ENCODE measurements at regions not wholly inside any gene's neighbourhood (a gene's known extent, or its start where the extent isn't known, plus 50 kb on each side); places are given as distances from the start of the nearest gene placed in this dataset.

DNA sequence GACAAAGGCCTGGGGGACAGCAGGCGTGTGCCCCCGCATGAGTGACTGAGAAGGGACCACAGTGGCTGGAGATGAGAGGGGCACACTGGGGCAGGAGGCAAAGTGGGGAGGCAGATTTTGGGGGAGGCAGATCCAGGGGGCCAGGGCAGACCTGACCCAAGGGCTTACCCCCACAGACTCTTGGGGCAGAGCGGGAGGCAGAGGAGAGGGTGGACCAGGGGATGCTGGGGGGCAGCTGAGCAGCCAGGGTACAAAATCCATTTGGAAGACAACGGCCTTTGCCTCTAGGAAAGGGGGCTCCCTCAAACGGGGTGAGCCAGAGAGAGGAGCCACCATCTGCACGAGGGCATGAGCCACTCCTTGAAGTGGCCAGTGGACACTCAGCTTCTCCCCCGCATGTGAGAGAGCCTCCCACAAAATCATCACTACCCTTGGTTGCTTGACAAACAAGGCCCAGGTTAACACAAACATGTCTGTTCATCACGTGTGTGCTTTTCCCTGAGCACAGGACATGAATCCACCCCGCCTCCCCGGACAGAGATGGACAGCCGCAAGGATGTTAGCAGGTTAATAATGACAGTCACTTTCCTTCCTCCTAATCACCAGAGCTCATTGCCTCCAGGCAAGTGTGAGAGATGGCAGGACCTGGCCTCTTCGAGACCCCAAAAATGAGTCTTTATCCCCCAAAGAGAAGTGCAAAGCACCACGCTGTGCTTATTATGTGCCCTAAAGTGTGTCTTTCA is 72.0 kb upstream of the RAB6C start:
- intact Hi-C loops (cut with DNase I) = no loop called here
- no peak for FAIRE-seq
- no peak for DNase-seq
- Histone ChIP-seq H3K9me3 (no peaks in the 10 kb centered on the region), H3K4me3 (no peak overlapping the region), H3K36me3 (no peaks in the 10 kb centered on the region), H3K27me3 (no peaks in the 10 kb centered on the region), H3K4me1 (no peaks in the 10 kb centered on the region), H3K27ac (no peak overlapping the region)
- no peak for ATAC-seq
- 67 to 81% methylated on average over 13 of the region's 13 CpGs for WGBS, 2 donors
- TF ChIP-seq CTCF (IDR thresholded peaks at IDR 0.05) = no peak

DNA sequence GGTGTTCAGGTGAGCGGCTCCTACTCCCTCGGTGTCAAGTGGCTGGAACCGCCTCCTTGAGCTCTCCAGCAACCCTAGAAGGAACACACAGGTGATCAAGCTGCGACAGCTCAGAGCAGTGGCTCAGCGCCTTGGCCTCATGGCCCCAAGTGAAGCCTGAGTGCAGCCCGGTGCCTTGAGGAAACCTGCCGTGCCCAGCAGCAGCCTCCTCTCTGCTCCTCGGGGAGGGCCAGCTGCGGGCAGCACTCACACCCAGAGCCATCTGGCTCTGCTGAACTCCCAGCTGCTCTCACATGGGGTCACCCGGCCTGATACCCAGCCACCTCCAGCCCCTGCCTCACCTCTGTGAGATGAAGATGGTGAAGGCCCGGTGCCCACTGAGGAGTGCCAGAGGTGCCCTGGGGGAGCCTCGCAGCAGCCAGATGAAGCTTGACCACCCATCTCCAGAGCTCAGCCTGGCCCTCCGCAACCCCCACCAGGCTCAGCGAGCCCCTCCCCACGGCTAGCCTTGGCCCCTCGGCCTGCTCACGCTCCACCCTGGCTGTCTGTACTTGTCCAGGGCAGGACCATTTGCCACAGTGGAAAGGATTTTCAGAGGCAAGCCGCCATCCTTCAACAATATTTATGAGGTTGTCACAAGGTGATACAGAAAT is 70.6 kb upstream of the RAB6C start:
- Histone ChIP-seq H3K36me3 (no peaks in the 10 kb centered on the region), H3K4me1 (no peaks in the 10 kb centered on the region), H3K27ac (no peak overlapping the region), H3K4me3 (no peak overlapping the region), H3K9me3 (no peaks in the 10 kb centered on the region), H3K27me3 (no peaks in the 10 kb centered on the region)
- TF ChIP-seq CTCF (IDR thresholded peaks at IDR 0.05) = no peak
- DNase-seq (peak in 1 of 6 donors; percentile 44), FAIRE-seq (no peak), ATAC-seq (no peak)
- intact Hi-C loops (cut with DNase I) = no loop called here
- WGBS, 2 donors = 79 to 85% methylated on average over 16 to 18 of the region's 18 CpGs

DNA sequence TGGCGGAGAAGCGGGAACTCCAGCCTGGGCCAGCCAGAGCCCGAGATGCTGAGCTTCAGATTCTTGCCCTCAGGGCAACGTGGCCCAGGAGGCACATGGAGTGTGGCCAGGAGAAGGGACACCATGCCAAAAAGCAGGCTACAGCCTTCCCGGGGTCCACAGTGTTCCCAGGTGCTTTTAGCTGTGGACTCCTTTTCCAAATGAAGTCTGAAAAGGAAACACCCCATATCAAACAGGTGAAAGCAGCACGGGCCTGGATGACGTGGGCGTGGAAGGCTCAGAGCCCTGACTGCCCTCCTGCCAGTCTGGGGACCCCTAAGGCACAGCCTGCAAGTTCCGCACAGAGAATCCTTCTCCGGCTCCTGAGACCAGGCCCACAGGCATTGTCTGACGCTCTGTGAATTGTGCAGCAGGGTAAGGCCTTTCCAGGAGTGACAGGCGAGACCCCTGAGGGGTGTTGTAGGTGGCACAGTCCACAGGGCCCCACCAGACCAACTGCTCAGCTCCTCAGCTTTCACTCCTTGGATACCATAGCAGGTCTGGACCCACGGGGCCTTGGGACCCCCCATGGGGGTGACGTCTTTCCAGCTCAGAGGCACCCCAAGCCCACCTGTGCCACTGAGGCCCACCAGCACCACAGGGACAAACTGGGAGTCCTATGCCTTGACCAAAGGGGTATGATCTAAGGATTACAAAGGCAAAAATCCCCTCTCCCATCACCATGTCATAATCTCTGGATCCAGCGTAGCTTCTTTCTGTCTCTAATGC is 69.6 kb upstream of the RAB6C start:
- no peak overlapping the region for H3K4me3 ChIP-seq
- intact Hi-C loops (cut with DNase I) = no loop called here
- WGBS, 2 donors = 78 to 83% methylated on average over 15 of the region's 15 CpGs
- FAIRE-seq (no peak), DNase-seq (peak in 1 of 6 donors; percentile 34), ATAC-seq (no peak)
- TF ChIP-seq CTCF (IDR thresholded peaks at IDR 0.05) = no peak
- H3K27me3 ChIP-seq = no peaks in the 10 kb centered on the region
- H3K9me3 ChIP-seq = no peaks in the 10 kb centered on the region
- no peaks in the 10 kb centered on the region for H3K4me1 ChIP-seq
- H3K27ac ChIP-seq = no peak overlapping the region
- H3K36me3 ChIP-seq = no peaks in the 10 kb centered on the region

GRCh38 chr2:129910446-129911362 is 68.8 kb upstream of the RAB6C start:
- 75 to 83% methylated on average over 10 of the region's 10 CpGs for WGBS, 2 donors
- H3K9me3 ChIP-seq = no peaks in the 10 kb centered on the region
- intact Hi-C loops (cut with DNase I) = no loop called here
- H3K36me3 ChIP-seq = no peaks in the 10 kb centered on the region
- H3K27me3 ChIP-seq = no peaks in the 10 kb centered on the region
- H3K27ac ChIP-seq = no peak overlapping the region
- no peaks in the 10 kb centered on the region for H3K4me1 ChIP-seq
- ATAC-seq = no peak
- no peak overlapping the region for H3K4me3 ChIP-seq
- FAIRE-seq = no peak
- peak in 1 of 6 donors; percentile 42 for DNase-seq
- no peak for TF ChIP-seq CTCF (IDR thresholded peaks at IDR 0.05)

Data from pancreas (tissue), 10 donors.